HG03460 (cell line): ENCODE measurements at regions not wholly inside any gene's neighbourhood (a gene's known extent, or its start where the extent isn't known, plus 50 kb on each side); places are given as distances from the start of the nearest gene placed in this dataset.

Source experiments
- ATAC-seq: cut with Tn5 transposase; IDR thresholded peaks from one replicate; pipeline ENCODE4 v1.9.1; 2021; ENCODE audit not compliant: unreplicated experiment

- ATAC-seq = no peak
These were observed 75.9 kb upstream of the TMEM164 start for GRCh38 chrX:109926743-109927662.

GRCh38 chrX:109927663-109928273, 75.1 kb upstream of the TMEM164 start:
- ATAC-seq = no peak

- no peak for ATAC-seq
These were observed 74.1 kb upstream of the TMEM164 start for GRCh38 chrX:109928596-109929335.

GRCh38 chrX:109931677-109932076, 71.2 kb upstream of the TMEM164 start:
- no peak for ATAC-seq

GRCh38 chrX:109934434-109934833, 68.5 kb upstream of the TMEM164 start:
- no peak for ATAC-seq

GRCh38 chrX:109934935-109935334, 68.0 kb upstream of the TMEM164 start:
- ATAC-seq = no peak

- no peak for ATAC-seq
These were observed 66.8 kb upstream of the TMEM164 start for GRCh38 chrX:109936114-109936513.

- no peak for ATAC-seq
These were observed 66.3 kb upstream of the TMEM164 start for GRCh38 chrX:109936598-109936997.

- ATAC-seq = no peak
These were observed 63.4 kb upstream of the TMEM164 start for GRCh38 chrX:109939498-109939897.

GRCh38 chrX:109940411-109940810, 62.5 kb upstream of the TMEM164 start:
- no peak for ATAC-seq

- ATAC-seq = no peak
These were observed 59.7 kb upstream of the TMEM164 start for GRCh38 chrX:109943092-109943739.

GRCh38 chrX:109943740-109944092, 59.2 kb upstream of the TMEM164 start:
- no peak for ATAC-seq

- no peak for ATAC-seq
These were observed 50.9 kb upstream of the TMEM164 start for GRCh38 chrX:109952050-109952449.

- ATAC-seq = peak; percentile 67
These were observed 49.7 kb upstream of the TMEM164 start for GRCh38 chrX:109952985-109953905.
